Peyer's patch (tissue), 4 donors: ENCODE measurements at regions not wholly inside any gene's neighbourhood (a gene's known extent, or its start where the extent isn't known, plus 50 kb on each side); places are given as distances from the start of the nearest gene placed in this dataset.

ENCODE experiments used
- CTCF ChIP-seq, 6 experiments: fragments of 450-650 bp in 4 of 6; fragments of 200-600 bp in 2 of 6; sonication (generic) in 1 of 6; IDR thresholded peaks; one replicate each; pipeline ENCODE4 v1.5.1; 2017 to 2019; ENCODE audit warnings: antibody characterized with exemption in 6 of 6, mild to moderate bottlenecking in 3 of 6, moderate library complexity in 1 of 6
- POLR2A ChIP-seq, 2 donors: fragments of 450-650 bp; IDR thresholded peaks; one replicate each; pipeline ENCODE4 v1.5.1; 2017; ENCODE audit warnings: antibody characterized with exemption in 2 of 2, mild to moderate bottlenecking in 2 of 2, moderate library complexity in 2 of 2

GRCh38 chr4:31784558-31784957 is 1064.4 kb downstream of the PCDH7 start:
- TF ChIP-seq CTCF (IDR thresholded peaks at IDR 0.05) (no peak), POLR2A (IDR thresholded peaks at IDR 0.05) (no peak)
